HG02981 (cell line): ENCODE measurements at regions not wholly inside any gene's neighbourhood (a gene's known extent, or its start where the extent isn't known, plus 50 kb on each side); places are given as distances from the start of the nearest gene placed in this dataset.

Experiments used
- ATAC-seq: cut with Tn5 transposase; IDR thresholded peaks from one replicate; pipeline ENCODE4 v1.9.1; 2021; ENCODE audit warnings: mild to moderate bottlenecking, moderate library complexity; ENCODE audit not compliant: unreplicated experiment

DNA sequence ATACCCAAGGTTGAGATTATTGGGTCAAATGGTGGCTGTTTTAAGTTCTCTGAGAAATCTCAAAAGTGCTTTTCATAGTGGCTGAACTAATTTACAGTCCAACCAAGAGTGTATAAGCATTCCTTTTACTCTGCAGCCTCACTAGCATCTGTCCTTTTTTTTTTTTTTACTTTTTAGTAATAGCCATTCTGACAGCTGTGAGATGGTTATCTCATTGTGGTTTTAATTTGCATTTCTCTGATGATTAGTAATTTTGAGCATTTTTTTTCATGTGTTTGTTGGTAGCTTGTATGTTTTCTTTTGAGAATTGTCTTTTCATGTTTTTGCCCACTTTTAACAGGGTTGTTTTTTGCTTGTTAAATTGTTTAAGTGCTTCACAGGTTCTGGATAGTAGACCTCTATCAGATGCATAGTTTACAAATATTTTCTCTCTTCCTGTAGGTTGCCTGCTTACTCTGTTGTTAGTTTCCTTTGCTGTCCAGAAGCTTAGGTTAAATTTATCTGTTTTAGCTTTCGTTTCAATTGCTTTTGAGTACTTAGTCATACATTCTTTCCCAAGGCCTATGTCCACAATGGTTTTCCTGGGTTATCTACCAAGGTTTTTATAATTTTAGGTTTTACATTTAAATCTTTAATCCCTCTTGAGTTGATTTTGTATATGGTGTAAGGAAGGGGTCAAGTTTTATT is 881.3 kb upstream of the SEL1L start:
- peak; percentile 60 for ATAC-seq

DNA sequence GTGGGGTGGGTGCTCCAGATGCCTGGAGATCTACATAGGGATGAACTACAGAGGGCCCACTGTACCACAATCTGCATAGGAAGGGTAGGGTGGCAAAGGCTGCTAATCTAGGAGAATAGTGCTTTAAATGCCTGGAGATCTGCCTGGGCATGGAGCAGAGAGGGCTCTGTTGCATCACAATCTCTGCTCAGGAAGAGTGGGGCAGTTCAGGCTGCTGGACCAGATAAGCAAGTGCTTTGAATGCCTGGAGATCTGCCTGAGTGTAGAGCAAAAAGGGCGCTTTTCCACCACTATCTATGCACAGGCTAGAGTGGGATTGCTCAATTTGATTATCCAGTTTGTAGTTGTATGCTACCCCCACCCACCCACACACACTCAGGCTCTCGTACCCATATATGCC is 886.3 kb upstream of the SEL1L start:
- ATAC-seq: no peak

DNA sequence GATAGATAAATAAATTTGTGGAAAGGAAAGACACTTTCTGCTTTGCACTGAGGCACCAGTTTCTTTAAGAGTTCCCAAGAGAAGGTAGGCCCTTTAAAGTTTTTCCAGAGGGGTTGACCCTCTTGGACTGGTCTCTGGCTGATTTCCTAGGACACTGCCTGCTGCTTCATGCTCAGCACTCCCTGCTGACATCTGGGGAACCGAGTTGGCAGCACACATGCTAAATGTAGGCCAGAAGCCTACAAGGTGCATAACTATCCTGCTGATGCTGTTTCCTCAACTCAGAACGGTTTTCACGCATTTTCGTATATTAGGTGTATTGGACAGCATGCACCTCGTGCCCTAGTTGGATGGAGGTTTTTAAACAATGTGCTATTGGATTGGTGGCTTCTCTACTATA is 887.2 kb upstream of the SEL1L start:
- no peak for ATAC-seq

DNA sequence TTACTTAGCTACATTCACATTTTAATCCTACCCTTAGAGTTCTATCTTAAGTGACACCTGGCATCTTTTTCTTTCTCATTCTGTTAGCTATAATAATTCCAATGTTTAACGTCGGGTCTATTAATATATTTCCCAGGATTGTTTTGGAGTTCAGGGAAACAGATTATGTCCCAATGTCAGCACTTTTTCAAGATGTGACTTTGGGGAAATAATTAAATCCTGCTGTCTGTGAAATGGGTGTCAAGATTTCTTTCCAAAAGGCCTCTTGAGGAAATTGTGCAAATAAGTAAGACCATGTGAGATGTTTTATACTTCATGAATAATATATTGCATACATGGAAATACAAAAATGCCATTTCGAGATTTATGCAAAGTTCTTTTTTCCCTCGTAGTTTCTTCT is 887.6 kb upstream of the SEL1L start:
- no peak for ATAC-seq

DNA sequence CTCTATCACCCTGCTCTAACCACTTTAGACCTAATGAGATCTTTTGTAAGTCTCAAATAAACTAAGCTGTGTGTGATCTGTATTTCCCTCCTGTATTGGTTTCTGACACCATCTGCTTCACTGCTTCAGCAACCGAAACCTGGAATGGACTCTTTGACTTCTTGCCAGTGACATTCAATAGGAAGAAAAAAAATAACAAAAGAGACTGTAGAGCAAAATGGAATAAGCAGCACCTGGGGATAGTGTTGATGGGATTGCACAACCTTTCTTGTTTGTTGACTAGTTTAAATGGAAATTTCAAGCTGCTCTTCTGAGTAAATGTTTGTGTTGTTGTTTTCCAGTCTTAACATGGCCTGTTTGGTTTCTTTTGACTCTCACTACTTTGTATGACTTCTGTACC is 888.6 kb upstream of the SEL1L start:
- no peak for ATAC-seq

DNA sequence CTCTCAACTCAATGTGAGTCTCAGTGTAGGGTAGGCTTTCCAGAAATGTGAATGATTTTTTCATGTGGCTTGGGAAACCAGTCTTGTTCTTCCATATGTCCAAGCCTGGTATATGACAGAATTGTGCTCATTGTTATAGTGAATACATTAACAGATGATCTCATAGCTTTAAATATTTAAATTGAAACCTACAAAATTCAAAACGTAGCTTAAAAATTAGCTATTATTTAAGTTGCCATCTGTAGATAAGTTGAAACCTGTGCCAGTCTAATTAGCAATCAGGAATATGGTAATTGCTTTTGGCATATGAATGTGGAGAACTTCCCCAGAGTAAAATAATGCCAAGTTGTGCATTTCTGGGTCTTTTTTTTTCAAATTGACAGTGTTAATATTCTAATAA is 891.6 kb upstream of the SEL1L start:
- no peak for ATAC-seq

DNA sequence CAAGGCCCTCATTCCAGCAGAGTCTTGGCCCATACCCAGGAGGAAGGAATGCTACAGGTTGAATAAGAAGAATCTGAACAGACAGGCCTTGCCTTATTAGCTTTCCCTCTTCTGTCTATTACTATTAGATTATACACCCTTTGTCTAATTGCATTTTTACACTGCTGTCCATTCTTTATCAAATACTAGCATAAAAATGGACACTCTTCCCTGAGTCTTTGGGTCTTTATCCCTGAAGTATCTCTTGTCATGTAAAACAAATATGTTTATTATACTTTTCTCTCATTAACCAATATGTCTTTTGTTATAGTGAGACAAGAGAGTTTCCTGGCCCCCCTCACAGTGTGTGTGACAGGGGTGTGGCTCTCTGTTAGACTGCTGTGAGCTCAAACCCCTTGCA is 897.4 kb upstream of the SEL1L start:
- no peak for ATAC-seq

DNA sequence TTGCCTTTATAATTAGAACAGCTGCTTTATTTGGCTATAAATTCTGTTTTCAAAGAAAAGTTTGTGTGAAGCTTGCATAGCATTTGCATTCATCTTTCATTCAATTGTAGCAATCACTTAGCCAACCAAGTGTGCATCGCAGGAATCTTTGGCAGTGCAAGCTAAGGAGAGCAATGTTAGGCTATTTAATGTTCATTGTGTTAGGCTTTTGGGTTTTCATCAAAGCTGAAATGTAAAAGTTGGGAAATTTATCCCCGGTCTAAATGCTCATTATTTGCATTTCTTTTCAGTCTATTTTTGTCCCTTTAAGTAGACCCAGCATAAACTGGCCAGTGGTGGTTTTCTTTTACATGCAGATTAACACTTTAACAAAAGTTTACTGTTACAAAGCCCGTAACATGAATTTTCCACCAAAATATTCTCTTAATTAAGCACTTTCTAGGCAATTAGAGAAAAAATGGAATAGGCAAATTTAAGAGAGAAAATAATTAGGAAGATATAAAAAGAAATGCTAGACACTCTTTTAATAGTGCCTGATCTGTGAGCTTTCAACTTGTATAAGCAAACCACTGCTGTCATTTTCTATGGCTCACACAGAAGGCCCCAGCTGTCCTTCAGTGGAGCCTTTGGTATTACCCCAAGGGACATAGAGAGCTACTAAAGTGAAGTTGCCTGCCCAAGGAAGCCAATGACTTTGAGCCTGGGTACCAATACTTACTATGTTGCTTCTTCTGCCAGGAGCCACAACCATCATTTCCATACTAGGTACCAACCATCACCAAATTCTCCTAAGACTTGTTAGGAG is 898.9 kb upstream of the SEL1L start:
- no peak for ATAC-seq

DNA sequence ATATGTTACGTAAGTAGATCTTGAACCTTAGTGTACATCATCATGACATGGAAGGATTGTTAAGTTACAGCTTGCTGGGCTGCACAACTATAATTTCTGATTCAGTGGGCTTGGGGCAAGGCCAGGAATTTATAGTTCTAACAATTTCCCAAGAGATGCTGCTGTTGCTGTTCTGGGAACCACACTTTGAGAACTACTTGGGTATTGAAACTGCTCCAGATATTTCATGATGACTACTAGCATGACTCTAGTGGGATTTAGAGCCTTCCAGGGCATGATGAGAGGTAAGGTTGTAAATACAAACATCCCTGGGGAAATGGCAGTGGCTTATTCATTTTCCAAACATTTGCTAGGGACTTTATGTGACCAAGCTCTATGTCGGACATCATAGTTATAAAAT is 904.8 kb upstream of the SEL1L start:
- ATAC-seq: no peak

DNA sequence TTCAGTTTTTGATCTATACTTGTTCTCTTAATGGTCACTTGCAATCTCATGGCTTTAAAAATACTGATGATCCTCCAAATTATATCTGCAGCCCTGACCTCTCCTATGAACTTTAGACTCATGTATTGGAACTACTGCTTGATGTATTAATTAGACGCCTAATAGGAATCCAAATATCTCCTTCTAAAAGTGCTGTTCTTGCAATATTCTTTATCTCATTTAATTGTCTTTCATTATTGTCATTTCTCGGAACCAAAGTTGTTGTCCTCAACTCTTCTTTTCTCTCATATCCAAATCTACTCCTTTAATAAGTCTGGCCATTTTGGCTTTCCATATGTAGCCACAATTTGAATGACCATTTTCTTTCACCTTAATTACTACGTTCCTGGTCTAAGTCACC is 907.6 kb upstream of the SEL1L start:
- ATAC-seq: no peak

DNA sequence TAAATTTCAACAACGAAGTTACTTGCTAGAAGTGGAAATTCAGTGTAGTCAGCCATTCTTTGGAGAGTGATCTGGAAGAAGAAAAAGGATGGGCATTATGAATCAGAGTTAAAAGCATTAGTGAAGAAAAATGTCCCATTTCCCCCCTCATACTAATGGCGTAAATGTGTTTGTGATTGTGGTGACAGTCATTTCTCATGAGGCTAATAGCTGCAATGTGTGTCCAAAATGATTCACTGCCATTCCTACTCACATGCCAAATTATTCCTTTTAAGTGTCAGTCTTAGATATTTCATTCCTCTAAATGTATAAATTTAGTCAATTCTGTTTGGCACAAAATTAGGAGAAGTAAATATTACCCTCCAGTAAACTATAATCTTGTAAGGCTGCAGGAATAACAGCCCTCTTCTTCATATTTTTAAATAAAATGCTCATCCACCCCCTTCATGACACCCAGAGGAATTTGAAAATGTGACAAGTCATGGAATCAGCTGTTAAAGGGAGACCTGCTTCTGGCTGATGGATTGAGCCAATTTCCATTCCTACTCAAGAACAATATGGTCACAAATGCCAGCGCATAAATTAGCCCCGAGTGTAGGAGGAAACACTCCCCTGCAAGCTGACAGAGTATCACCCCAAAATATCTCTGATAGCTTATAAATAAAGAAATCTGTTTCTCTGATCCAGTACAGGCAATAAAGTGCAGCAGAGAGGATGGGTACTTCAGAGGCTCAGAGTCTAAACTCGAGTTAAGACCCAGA is 912.3 kb upstream of the SEL1L start:
- ATAC-seq: no peak

DNA sequence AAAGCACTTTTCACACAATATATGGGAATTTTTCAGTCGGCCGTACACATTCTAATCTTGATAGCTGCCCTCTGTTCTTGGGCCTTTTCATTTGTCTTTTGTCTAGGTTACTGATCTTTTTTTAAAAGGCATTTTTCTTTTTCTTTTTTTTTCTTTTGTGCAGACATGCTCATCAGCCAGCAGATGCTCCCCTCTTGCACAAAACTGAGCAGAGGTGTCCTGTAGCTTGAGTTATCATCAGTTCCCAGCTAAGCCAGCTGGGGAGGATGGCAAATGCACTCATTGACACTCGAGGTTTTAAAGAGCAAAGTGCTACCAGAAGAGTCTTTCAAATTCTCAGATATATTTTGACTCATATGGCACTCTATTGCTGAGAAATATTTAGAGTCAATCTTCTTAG is 913.9 kb upstream of the SEL1L start:
- ATAC-seq: no peak

DNA sequence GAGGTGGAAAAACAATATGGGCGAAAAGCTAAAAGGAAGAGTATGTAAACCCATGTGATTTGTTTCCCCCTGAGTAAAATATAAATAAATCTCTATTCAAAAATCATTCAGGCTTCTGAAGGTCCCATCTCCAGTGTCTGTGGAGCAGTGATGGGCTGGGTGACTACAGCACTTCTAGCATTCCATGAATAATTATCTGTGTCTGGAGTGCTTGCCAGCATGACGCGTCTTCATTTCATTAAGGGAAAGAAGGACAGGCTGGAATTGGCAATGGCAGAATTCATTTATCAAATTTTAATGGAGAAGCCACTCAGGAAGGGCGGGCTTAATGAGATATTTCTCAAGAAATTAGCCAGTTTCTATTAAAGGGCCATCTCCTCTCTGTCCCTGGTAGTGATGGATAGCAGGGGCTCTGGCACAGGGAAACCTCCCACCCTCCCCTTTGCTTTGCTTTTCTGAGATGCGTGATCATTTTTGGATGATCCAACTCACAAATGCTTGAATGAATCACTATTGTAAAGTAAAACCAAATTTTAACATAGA is 916.3 kb upstream of the SEL1L start:
- ATAC-seq: no peak

DNA sequence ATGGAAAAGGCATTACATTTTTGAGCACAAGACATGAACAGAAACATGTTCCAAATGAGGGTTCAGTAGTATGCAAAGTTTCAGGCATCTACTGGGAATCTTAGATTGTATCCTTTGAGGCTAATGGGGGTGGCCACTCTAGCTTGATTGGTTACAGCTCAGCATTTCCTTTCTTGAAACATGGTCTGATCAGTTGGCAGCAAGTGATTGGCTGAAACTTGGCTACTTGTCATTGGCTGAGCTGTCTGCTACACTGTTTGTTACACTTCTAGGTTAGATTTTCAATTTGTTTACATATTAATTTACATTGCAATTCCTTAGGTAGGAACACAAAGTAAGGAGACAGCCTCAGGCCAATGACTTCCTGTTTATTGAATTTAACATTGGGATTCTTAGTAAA is 918.0 kb upstream of the SEL1L start:
- no peak for ATAC-seq

DNA sequence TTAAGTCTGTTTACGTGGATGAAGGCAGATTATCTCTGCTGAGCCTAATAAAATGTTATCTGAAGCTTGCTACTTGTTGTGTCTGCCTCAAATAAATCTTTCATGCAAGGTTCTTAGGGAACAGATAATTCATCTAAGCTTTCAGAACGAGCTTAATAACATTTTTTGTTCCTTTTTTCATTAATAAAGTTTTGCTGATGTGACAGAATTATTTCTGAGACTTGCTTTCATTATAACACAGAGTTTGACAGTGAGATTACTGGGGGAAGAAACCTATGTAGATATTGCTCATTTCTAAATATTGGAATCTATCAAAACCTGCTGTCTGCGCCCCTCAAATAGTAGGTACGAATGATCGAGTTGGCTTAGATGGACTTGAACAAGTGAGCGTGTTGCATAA is 948.7 kb upstream of the SEL1L start:
- ATAC-seq: no peak

DNA sequence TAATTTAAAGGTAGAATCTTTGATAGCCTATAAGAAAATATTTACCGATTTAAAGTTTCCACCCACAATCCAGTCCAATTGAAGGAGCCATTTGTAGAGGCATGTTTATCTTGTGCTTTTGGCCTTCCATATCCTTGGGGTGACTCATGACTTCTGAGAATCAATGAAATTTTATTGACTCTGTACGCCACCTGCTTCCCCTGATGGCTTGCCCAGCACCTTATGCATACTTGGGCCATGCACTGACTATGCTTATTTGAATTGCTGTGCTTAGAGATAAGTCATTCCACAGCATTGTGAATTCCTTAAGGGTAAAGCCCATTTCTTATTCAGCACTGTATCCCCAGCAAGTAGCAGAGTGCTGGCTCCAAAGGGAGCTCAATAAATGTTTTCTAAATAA is 954.8 kb upstream of the SEL1L start:
- no peak for ATAC-seq

DNA sequence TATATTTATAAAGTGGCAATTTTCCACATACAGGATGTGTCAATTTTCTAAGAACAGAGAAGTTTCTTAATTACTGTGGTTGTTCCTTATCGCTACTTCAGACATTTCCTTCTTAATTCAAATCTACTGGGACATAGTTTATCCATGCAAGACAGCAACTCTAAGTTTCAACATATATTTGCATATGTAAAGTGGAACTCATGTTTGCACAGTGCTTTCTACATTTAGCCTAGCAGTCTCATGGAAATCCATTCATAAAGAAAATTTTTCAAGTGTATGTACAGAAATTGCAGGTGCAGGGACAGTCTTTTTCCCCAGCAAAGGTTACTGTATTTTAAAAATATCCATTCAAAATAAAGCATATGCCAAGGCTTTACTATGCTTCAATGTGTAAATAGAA is 956.7 kb upstream of the SEL1L start:
- no peak for ATAC-seq

DNA sequence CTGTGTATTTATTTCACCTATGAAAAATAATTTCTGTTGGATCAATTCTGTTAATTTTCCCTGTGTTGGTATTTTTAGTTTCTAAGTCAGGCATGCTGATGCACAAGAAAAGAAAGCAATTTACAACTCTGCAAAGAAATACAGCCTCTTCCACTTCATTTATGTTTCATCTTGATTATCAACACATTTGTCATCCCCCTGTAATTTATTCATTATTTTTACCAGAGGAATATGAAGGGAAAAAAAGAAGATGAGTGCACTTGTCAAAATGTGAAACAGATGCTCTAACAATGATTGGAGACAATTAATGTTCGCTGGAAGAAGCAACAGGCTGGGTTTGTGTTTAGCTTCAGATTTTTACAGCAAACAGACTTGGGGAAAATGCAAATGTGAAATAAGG is 958.5 kb upstream of the SEL1L start:
- no peak for ATAC-seq

DNA sequence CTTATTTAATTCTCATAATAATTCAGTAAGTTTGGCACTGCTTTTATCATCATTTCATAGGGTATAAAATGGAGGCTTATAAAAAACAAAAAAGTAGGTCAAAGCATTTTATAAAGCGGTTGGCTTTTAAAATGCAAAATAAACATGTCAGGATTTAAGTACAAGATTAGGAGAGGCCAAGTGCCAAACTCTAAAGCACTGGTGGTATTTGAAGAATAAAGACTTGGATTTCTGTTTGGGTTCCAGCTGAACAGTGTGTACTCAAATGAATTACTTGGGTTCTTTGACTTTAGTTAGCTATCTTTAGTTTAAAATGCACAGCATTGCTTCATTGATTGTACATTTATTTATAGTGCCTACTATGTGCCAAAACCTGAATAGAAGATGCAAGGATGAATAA is 966.6 kb upstream of the SEL1L start:
- ATAC-seq: no peak

DNA sequence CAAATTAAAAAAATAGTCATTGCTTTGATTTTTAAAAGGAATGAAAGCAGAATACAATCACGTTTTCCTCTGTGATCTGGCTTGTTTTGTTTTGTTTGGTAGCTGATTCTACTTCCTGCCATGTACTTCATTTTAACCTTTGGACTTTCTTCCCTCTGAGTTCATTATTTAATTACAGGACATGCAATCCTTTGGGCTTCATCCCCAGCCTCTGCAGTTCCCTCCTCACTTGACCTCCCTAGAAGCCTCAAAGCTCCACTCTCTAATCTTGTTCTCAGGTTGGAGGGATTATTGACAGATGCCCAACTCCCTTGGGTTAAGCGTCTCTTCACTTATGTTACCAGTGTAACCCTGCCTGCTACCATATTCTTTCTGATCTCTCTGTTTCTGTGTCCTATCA is 967.9 kb upstream of the SEL1L start:
- ATAC-seq: no peak

DNA sequence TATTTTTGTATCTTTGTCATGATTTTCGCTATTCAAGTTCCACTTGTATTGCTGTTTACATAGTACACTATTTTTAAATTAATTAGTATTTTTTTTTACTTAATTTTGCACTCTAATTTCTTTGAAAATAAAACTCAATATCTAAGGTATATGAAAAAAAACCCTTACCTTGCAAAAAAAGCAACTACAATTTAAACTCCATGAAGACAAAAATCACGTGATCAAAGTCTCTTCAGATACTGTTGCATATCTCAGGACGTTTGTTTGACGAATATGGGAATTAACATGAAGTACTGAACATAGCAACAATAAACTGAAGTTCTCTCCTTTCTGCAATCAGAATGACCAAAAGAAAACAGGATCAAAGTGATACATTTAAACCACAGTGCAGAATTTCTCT is 968.4 kb upstream of the SEL1L start:
- ATAC-seq: no peak

DNA sequence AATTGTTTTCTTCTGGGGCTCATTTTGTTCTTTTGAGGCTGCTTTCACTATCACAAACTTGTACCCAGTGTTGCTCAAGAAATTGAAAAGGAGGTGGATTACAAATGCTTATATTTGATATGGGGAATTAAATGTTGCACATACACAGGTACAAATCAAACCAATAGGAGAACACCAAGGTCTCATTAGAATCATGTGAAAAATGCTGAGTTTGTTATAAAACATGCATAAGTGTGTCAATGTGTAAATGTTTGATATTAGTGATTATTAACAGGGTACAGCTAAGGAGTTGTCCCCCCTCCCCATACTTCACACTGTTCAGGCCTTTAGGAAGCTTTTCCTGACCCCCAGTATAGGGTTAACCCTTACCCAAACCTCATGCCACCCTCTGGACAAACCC is 971.2 kb upstream of the SEL1L start:
- ATAC-seq: no peak
